SW 1271 (cell line): ENCODE measurements at regions not wholly inside any gene's neighbourhood (a gene's known extent, or its start where the extent isn't known, plus 50 kb on each side); places are given as distances from the start of the nearest gene placed in this dataset.
"Not testable (repeated sequence)": the region's sequence is repeated elsewhere in the genome, so short reads cannot be mapped to it uniquely, and the experiment has no call there.

ENCODE experiments used
- DNase-seq, 2 experiments: peaks; one replicate each; lab custom pipeline; 2025; lab: John Stamatoyannopoulos, UW

DNA sequence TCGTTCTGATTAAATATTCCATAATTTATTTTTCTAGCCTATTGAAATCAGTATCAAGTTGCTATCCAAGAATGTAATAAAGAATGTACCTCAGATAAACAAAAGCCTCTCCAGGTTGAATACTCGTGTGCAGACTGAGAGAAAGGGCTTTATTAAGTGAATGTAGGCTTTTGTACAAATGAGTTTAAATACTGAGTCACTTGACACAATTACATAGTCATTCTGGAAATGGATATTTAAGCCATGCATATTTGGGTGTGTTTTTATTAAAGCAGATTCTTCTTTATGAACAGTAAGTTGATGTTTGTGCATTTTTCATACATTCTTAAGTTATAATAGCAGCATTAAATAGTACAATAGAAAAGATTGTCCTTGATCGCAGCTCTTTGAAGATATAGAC, 139.8 kb upstream of the GK2 start:
- no peak for DNase-seq

DNA sequence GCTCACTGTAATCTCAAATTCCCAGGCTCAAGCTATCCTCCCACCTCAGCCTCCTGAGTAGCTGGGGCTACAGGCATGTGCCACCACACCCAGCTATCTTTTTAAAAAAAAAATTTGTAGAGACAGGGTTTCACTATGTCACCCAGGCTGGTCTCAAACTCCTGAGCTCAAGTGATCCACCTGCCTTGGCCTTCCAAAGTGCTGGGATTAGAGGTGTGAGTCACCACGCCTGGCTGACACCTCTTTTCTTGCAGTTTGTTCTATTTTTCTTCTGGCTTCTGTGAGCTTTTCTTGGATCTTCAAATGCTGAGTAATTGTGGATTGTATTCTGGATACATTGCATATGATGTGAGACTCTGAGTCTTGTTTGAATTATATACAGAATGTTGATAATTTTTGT, 137.3 kb upstream of the GK2 start:
- DNase-seq, result not testable (repeated sequence)

DNA sequence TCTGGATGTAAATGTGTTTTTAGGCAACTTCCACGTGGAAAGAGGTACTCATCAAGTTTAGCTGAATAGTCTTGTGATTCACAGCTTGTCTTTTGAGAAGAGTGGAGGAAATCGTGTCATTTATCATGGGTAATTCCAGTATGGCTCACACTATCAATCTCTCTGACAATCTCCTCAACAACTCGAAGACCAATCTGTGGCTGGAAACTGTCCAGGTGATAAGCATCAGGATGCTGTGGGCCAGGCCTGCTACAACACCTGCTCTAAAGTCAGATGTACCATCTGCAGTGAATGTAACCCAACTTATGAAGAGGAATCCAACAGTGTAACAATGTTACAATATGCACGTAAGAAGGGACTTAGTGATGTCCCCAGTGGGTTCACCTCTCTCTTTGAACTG, 132.1 kb upstream of the GK2 start:
- DNase-seq, result no peak

DNA sequence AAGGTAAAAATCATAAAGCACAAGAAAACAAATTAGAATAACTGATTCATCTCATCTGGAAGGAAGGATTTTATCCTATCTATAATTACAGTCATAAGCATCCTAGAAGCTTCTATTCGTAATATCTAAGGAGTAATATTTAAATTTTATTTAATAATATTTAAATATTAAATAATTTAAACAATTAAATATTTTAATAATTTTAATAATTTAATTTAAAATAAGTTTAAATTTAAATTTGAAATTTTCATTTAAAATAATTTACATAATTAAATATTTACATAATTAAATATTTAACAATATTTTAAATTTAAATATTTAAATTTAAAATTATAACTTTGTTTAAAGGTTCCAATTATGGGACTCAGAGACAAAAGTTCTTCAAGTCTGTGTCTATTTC, 127.5 kb upstream of the GK2 start:
- DNase-seq, result no peak

DNA sequence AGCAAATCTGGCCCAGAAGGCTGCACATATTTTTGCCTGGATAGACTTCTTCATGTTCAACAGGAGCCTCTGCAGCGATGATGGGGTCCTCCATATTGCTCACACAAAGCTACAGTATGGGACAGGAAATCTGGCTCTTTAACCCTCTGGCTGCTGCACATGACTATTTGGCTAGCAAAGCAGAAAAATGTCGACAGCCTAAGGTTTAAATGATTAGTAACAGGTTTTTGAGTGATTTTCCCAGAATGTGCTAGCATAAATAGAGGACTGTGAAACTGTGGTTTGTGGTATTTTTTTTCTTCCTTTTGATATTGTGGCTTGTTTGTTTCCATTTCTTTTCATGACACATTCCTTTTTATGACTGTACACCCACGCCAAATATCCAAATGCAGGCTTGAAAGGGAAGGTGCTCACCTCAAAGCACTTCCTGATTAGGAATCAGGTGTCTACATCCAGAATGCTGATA, 120.2 kb upstream of the GK2 start:
- DNase-seq, result no peak

DNA sequence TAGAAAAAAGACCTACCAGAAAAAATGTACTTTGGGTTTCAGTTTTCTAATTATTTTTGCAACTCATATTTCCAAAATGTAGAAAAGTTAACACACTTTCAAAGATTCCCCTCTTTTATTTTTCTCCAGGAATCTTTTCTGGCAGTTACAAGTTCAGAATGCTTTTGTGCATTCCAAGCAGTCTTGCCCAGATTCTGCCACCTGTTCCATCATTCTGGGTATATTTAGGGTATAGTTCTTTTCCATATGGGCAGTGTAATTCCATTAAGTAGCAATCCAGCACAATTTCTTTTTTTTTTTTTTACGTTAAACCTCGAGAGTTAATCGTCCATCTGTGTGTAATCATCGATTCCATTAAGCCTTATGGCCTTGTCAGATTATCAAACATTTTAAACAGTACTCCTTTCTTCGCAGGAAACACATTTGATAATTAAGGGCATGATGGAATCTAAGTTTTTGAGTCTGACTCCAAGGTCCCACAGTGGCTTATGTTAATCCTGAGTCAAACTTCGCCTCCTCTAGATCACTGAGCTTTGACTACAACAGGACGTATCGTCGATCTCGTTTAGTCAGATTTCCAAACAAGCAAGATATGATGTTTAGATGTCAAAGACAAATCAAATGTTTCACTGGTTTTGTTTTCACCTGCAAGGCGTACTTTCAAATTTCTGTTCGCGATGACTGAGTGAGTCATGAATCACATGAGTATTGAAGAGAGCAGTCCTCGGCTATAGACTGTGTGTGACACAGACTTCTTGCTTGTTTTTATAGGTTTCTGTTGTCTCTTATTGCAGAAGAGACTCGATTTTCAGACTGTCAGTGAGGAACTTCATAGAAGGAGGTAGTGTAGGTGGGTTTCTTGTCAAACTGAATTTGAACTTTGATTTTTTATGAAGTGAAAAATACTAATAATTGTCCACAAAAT, 118.9 kb upstream of the GK2 start:
- DNase-seq, result no peak

DNA sequence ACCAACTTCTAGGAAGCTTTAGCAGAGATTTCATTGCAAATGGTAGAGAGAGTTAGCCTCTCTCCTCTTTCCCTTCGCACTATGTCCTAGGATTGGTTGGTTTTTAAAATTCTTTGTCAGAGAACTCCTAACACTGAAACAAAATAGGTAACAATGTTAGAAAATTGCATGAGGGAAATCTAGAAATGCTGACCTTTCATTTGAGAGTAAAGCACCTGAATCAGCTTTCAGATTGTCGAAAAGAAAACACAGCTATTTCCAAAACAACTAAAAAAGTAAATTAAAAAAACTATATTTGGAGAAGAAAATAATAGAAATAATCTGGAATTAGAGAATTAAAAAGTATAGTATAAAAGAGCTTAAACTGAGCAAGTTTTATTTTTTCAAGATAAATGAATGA, 108.1 kb upstream of the GK2 start:
- no peak for DNase-seq

DNA sequence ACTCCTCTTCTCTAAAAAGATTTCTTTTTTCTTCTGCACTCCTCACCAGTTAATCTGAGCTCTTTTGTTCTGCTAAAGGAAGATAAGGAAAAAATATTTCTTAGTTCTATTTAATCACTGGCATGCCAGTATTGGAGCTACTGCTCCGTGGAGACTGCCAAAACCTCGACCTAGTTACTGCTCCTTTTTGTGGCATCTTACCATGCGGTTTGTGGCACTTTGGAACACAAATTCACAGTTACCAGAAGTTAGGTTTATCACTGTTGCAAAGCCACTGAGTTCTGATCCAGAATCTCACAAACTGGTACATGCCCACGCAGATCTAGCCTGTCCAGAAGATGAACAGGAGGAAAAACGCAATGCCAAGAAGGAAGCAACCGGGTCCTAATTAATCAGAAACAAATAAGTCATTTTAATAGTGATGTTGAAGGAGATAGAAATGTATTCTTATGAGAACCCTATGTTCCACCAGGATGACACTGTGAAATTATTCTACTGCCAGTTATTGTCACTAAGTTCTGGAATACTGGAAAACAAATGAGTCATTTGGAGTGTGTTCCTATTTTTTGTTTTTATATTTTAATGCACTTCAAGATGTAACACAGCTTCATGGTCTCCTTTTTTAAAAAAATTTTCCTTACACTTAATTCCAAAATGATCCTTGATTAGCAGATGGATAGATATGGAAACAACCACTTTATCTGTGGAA, 106.7 kb upstream of the GK2 start:
- DNase-seq, result no peak

DNA sequence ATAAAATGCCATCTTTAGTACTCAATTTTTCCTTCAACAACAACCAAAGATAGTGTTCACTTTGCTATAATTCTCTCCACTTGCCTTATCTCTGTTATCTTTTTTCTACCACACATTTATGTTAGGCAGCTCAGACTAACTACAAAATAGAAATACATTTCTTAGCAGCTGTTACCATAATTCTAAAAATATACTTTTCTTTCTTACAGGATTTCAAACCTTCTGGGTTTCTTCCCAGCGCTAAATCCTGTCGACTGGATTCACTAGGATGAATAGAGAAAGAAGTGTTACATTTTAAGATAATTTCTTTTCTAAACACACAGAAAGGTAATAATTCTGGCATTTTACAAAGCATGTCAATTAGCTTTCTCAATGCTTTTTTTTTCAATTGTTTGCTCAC, 105.5 kb upstream of the GK2 start:
- DNase-seq, result no peak

DNA sequence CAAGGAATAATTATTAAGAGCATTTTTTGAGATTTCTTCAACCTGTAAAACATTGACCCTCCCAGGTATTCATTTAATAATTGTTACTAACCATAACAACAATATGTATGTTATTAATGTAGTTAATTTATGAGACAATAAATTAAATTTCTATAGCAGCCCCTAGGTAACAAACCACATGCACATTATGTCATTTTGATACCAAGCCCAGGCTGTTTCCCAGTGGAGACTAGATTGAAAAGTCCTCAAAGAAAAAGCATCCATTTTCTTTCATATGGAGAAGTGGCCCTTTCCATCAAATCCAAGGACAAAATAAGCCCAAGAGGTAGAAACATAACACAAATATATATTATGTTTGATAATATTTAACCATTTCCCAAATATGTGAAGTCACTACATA, 104.3 kb upstream of the GK2 start:
- DNase-seq, result no peak

DNA sequence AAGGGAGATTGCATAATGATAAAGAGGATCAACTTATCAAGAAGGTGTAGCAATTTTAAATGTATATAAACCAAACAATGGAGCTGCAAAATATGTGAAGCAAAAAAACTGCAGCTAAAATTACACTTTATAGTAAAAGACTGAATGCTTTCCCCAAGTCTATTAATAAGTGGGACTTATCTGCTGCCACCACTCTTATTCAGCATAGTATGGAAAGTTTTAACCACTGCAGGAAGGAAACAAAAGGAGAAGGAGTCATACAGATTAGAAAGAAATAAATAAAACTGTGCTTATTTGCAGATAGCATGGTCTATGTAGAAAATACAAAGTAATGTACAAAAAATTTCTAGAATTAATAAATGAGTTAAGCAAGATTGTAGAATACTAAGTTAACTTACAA, 94.1 kb upstream of the GK2 start:
- DNase-seq, result no peak

DNA sequence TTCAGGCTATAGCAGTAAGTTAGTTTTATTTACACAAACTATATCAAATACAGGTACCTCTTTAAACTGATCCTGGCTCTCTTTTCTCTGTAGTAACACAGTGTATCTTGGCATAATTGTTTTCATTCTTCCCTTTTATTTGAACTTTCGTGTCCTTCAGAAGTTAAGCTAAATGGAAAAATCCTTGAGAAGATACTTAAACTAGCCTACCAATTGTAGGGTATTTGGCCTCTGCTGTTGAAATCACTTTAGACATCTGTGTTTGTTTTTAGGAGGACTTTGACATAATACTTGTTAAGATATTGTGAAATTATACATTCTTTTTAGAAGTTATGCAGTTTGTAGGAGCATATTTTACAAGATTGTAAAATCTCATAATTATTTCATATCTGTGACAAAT, 90.3 kb upstream of the GK2 start:
- DNase-seq, result no peak

DNA sequence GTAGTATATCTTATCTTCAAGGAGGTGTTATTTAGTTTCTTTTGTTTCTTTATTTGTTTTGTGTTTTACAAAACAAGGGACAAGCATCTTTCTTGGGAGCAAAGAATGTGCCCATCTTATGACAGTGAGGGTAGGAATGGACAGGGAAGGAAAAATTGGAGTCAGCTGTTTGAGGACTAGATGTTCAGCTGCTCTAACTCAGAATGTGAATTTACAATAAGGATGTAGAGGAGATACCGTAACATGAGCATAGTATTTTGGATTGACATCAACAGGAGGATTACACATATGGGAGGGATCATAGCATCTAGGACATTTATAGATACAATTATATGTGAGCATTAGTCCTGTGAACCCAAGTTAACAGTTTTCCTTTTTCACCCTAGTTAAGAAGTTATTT, 89.0 kb upstream of the GK2 start:
- no peak for DNase-seq

DNA sequence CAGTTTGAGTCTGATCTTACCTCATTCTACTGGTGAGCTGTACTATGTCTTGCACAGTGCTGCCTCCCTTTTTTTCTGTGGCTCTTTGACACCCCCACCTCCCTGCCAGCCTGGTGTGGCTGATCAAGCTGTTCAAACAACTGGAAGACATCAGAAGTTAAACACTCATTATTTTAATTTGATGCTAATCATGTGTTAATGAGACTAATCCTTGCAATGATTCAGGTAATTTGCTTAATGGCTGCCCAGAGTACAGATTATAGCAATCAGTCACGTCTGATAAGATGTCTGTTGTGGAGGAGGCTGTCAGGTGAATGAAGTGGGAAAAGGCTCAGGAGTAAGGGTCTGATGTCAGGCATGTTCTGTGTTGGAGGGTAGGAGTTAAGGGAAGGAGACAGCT, 87.4 kb upstream of the GK2 start:
- no peak for DNase-seq

DNA sequence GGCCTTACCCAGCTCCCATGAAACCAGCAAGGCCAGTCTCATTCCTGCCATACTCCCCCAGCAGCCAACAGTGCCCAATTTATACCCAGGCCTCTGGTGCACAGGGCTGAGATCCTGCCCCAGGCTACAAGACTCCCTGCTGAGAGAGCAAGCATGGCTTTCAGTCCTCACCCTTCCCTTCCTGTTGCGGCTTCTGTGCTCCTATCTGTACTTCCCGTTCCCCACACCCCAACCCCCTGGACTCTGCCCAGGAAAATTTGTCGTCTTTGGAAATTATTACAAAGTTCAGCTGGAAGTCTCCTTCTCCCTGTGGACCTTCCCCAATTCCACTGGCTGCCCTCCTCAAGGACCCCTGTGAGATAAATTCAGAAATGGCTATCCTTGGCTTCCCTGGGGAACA, 84.1 kb upstream of the GK2 start:
- no peak for DNase-seq

DNA sequence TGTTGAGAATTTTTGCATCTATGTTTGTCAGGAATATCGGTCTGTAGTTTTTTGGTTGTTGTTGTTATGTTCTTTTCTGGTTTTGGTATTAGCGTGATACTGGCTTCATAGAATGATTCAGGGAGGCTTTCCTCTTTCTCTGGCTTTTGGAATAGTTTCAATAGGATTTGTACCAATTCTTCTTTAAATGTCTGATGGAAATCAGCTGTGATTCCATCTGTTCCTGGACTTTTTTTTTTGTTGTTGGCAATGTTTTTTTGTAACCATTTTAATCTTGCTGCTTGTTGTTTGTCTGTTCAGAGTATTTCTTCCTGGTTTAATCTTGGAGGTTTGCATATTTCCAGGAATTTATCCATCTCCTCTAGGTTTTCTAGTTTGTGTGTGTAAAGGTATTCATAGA, 81.5 kb upstream of the GK2 start:
- DNase-seq, result no peak

DNA sequence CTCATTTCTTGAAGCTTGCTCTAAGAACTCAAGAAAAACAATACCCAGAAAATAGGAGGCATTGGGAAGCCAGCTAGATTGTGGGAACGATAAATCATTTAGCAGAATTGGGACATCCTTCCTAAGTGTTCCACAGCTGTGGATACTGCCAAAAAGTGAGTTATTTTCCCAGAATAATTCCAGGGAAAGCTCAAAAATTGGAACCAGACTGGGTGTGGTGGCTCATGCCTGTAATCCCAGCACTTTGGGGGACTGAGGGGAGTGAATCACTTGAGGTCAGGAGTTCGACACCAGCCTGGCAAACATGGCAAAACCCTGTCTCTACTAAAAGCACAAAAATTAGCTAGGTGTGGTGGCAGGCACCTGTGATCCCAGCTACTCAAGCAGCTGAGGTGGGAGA, 68.2 kb upstream of the GK2 start:
- no peak for DNase-seq

DNA sequence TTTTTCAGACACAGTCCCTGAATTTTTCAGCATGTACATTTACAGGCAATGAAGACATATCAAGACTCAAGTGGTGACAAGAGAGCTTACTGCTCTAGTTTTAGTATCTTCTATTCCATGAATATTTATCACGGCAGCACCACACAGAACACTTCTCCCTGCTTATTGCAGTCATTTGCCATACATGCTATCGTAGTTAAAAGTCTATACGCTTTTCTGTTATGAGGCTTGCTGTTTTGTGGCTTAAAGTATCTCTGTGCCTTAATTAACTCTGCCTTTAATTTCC, 65.4 kb upstream of the GK2 start:
- no peak for DNase-seq

DNA sequence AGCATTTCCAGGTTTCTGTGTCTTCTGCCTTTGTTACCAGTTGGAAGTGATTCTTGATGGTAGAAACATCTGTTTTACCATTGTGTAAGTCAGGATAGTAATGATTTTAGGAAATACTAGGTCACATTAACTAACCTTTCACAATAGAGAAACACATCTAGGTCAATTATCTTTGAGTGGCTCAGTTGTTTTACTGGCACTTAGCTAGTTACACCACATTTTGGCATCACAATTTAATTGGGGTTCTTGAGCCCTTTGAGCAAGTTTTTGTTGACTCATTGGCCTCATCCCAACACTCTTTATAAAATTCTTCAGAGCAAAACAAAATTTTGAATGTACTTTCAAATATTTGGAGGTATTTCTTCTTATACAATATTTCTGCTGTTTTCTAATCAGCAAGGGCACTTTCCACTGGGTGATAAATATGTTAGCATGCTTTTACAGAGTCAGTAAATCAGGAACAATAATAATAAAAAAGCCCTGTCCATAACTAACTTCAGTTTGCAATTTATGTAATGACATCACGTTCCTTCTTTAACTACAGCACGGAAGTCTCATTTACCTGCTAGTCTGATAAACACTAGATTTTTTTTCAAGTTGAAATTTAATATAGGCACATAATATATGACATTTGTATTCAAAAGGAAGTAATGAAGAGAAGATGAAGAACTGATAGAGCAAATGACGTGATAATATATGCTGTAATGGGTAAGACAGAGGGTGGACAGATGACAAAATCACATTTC, 64.8 kb upstream of the GK2 start:
- no peak for DNase-seq

DNA sequence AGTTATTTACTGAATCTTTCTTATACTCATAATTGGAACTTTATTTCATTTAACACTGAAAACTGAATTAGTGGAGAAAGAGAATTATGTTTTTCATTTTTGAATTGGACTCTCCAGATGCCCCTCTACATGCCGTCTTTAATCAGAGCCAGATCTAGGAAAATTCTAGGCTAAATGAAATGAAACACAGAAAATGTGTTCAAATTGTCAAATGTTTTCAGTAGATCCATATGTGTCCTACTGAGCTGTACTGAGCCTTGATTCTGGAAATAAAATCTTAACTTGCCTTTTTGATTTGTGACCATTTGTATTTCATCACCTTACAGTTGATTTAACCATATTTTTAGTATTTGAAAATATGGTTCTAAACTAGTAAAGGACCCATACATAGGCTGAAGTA, 64.0 kb upstream of the GK2 start:
- DNase-seq, result no peak

DNA sequence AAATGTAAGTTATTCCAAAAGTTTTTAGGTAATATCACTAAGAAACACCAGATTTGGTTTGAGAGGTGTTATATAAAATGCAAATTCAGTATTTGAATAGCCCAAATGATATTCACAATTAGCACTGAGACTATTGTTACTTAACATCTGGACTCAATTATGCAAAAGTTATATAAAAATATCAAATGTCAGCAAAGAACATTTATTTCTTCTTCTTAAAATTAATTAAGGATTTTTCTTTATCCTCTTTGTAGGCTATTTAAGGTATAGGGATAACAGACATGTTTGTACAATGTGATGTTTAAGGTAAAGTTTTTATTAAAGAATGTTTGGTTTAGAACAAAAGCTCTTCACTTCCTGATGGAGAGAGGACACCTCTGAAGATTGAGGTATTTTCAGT, 63.3 kb upstream of the GK2 start:
- DNase-seq, result no peak

DNA sequence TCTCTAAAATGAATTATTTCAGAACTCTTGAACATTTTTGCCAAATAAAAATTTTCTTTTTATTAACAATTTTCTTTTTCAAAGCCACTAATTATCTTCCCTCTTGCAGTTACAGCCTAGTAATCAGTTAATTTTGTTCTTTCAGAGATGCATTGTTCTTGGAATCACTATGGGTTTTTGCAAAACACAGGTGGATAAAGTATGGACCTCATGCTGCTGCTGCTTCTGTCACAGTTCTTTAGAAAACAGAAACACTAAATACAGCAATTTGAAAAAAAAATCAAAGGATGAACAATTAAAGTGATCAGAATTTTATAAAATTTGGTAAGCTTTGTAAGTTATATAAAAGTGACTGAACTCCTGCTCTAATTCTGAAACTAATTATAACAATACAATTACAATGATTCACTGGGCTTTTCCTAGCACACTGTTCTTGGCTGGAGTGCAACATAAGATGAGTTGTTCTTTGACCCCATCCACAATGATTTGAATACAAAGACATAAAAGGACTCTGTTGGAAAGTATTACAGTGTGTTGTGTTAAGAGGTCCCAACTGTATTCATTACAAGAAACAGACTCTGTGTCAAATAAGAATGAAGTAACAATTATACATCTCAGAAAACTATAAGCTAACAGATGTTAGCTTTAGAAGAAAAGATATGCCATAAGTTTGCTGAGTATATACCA, 59.4 kb upstream of the GK2 start:
- no peak for DNase-seq

DNA sequence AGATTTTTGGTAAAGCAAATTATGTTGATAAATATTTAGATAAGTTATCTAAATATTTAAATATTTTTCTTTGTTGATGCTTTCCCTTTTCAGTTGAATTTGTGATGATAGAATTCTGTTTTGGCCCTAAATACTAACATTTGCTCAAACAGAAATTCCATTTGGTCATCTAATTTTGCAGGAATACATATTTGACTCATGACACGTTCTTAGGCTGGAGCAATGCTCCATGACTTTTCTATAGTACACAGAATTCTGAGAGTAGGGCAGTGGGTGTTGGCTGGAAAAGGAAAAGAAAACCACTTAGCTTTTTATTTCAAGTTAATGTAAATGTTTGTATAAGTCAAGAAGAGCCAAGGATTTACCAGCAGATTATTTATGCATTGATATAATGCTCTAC, 58.6 kb upstream of the GK2 start:
- DNase-seq, result no peak
